Trophoblast cell (in vitro differentiated cells and primary cell): ENCODE measurements at regions not wholly inside any gene's neighbourhood (a gene's known extent, or its start where the extent isn't known, plus 50 kb on each side); places are given as distances from the start of the nearest gene placed in this dataset.

Experiments
- DNase-seq, 2 donors: peaks; one replicate each; pipeline ENCODE4 v3.0.0-alpha.2; 2016
- H2AFZ ChIP-seq: 2 replicates; pipeline ENCODE4 v1.6.1; 2013; ENCODE audit warnings: low read length, moderate library complexity, mild to moderate bottlenecking; ENCODE audit not compliant: insufficient read depth, poor library complexity
- H2AK5ac ChIP-seq: 2 replicates; pipeline ENCODE4 v1.6.1; 2013; ENCODE audit warnings: mild to moderate bottlenecking, low read length
- H2BK120ac ChIP-seq: 2 replicates; pipeline ENCODE4 v1.6.1; 2013; ENCODE audit warnings: low read length, mild to moderate bottlenecking, moderate library complexity; ENCODE audit not compliant: insufficient read depth, poor library complexity
- H2BK12ac ChIP-seq: 2 replicates; pipeline ENCODE4 v1.6.1; 2013; ENCODE audit warnings: mild to moderate bottlenecking, low read length, moderate library complexity
- H2BK5ac ChIP-seq: 2 replicates; pipeline ENCODE4 v1.6.1; 2013; ENCODE audit warnings: low read length, low read depth, moderate library complexity, mild to moderate bottlenecking; ENCODE audit not compliant: poor library complexity
- H3K14ac ChIP-seq: 2 replicates; pipeline ENCODE4 v1.6.1; 2013; ENCODE audit warnings: mild to moderate bottlenecking, low read length
- H3K18ac ChIP-seq: 2 replicates; pipeline ENCODE4 v1.6.1; 2013; ENCODE audit warnings: mild to moderate bottlenecking, low read length
- H3K23ac ChIP-seq: 2 replicates; pipeline ENCODE4 v1.6.1; 2013; ENCODE audit warnings: low read length
- H3K27ac ChIP-seq: 2 replicates; pipeline ENCODE4 v1.5.1; 2013; ENCODE audit warnings: low read depth, mild to moderate bottlenecking, inconsistent platforms, low read length, moderate library complexity
- H3K27me3 ChIP-seq: 2 replicates; pipeline ENCODE4 v1.6.1; 2013; ENCODE audit warnings: inconsistent platforms, mild to moderate bottlenecking, low read length, moderate library complexity; ENCODE audit not compliant: insufficient read depth
- H3K36me3 ChIP-seq, 2 experiments: 1 replicate in 1 of 2; 2 replicates in 1 of 2; pipeline ENCODE4 v1.6.1; 2013; ENCODE audit warnings: low read length in 2 of 2, mild to moderate bottlenecking in 2 of 2, moderate library complexity in 1 of 2; ENCODE audit not compliant: insufficient read depth in 2 of 2, control insufficient read depth in 1 of 2
- H3K4ac ChIP-seq: 2 replicates; pipeline ENCODE4 v1.6.1; 2013; ENCODE audit warnings: low read depth, mild to moderate bottlenecking, low read length, moderate library complexity
- H3K4me1 ChIP-seq, 2 experiments: 1 replicate in 1 of 2; 2 replicates in 1 of 2; pipeline ENCODE4 v1.6.1; 2013; ENCODE audit warnings: low read length in 2 of 2, mild to moderate bottlenecking in 2 of 2, moderate library complexity in 1 of 2; ENCODE audit not compliant: insufficient read depth in 2 of 2, control insufficient read depth in 1 of 2
- H3K4me2 ChIP-seq: 2 replicates; pipeline ENCODE4 v1.6.1; 2013; ENCODE audit warnings: inconsistent platforms, mild to moderate bottlenecking, low read length, moderate library complexity
- H3K4me3 ChIP-seq: 2 replicates; pipeline ENCODE4 v1.5.1; 2013; ENCODE audit warnings: mild to moderate bottlenecking, low read depth, low read length, inconsistent platforms
- H3K79me1 ChIP-seq: one replicate; pipeline ENCODE4 v1.6.1; 2013; ENCODE audit warnings: low read length
- H3K79me2 ChIP-seq: 2 replicates; pipeline ENCODE4 v1.6.1; 2013; ENCODE audit warnings: low read length, mild to moderate bottlenecking; ENCODE audit not compliant: control insufficient read depth, insufficient read depth, poor library complexity
- H3K9ac ChIP-seq: 2 replicates; pipeline ENCODE4 v1.6.1; 2013; ENCODE audit warnings: mild to moderate bottlenecking, low read length
- H3K9me3 ChIP-seq: 2 replicates; pipeline ENCODE4 v1.6.1; 2013; ENCODE audit warnings: low read depth, mild to moderate bottlenecking, control low read depth, inconsistent platforms, low read length; ENCODE audit not compliant: insufficient read depth
- H4K12ac ChIP-seq: 2 replicates; pipeline ENCODE4 v1.6.1; 2013; ENCODE audit warnings: low read depth, mild to moderate bottlenecking, low read length, moderate library complexity
- H4K8ac ChIP-seq: 2 replicates; pipeline ENCODE4 v1.6.1; 2013; ENCODE audit warnings: low read depth, mild to moderate bottlenecking, low read length, moderate library complexity
- H4K91ac ChIP-seq: one replicate; pipeline ENCODE4 v1.6.1; 2013; ENCODE audit warnings: low read depth, mild to moderate bottlenecking, low read length, moderate library complexity
- WGBS: extraction: QIAGEN DNeasy Blood & Tissue Kit; methylation state at CpG from one replicate; pipeline ENCODE4 v1.1.7; 2013; ENCODE audit warnings: missing lambda C conversion rate; ENCODE audit not compliant: insufficient read length, insufficient coverage; ENCODE audit errors: extremely low coverage; 5-methylcytosine and 5-hydroxymethylcytosine counted together

DNA sequence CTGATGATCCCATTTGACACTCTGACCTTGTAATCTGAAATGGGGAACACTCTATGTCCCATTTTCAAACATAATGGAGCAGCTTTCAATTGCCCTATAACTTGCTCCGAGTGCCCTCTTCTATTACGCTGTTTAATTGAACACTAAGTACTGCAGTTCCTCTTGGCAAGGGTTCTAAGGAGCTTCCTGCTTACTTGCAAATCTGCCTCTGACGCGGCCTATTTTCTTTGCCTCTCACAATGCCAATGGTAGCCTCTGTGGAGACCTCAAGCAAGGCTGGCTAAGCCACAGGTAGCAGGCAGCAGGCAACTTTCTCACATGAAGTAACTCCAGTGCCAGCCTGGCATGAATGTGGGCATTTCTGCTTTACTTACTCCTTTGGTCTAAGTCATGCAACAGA lies 443.4 kb upstream of the TRPC7 start:
- H3K4me2 ChIP-seq: no peak overlapping the region
- no peak overlapping the region for H2BK5ac ChIP-seq
- H3K27me3 ChIP-seq: no peaks in the 10 kb centered on the region
- no peaks in the 10 kb centered on the region for H3K79me1 ChIP-seq
- no peaks in the 10 kb centered on the region for H3K79me2 ChIP-seq
- H4K12ac ChIP-seq: no peak overlapping the region
- H3K27ac ChIP-seq: no peak overlapping the region
- H3K18ac ChIP-seq: no peak overlapping the region
- H3K36me3 ChIP-seq: no peaks in the 10 kb centered on the region
- H2BK12ac ChIP-seq: no peak overlapping the region
- no peak overlapping the region for H3K23ac ChIP-seq
- H3K4me3 ChIP-seq: no peak overlapping the region
- WGBS: no CpG with 5 or more reads among the region's 4 CpGs
- no peak overlapping the region for H4K91ac ChIP-seq
- H2BK120ac ChIP-seq: no peak overlapping the region
- H4K8ac ChIP-seq: no peak overlapping the region
- H3K4ac ChIP-seq: no peak overlapping the region
- no peak overlapping the region for H2AK5ac ChIP-seq
- no peaks in the 10 kb centered on the region for H3K9me3 ChIP-seq
- no peak overlapping the region for H3K9ac ChIP-seq
- H3K14ac ChIP-seq: no peak overlapping the region
- no peaks in the 10 kb centered on the region for H3K4me1 ChIP-seq
- no peak for DNase-seq
- H2AFZ ChIP-seq: no peak overlapping the region

GRCh38 chr5:136805466-136805865 lies 440.1 kb upstream of the TRPC7 start:
- no peak overlapping the region for H3K4ac ChIP-seq
- no peak overlapping the region for H2BK120ac ChIP-seq
- no peak overlapping the region for H3K4me3 ChIP-seq
- no peak overlapping the region for H3K23ac ChIP-seq
- WGBS: no CpG with 5 or more reads among the region's 2 CpGs
- H3K9me3 ChIP-seq: no peaks in the 10 kb centered on the region
- no peak overlapping the region for H4K8ac ChIP-seq
- H3K36me3 ChIP-seq: no peaks in the 10 kb centered on the region
- DNase-seq: no peak
- H3K18ac ChIP-seq: no peak overlapping the region
- no peak overlapping the region for H4K91ac ChIP-seq
- H2AK5ac ChIP-seq: no peak overlapping the region
- H3K27ac ChIP-seq: no peak overlapping the region
- no peak overlapping the region for H3K14ac ChIP-seq
- no peak overlapping the region for H4K12ac ChIP-seq
- H3K79me1 ChIP-seq: no peaks in the 10 kb centered on the region
- no peak overlapping the region for H2AFZ ChIP-seq
- no peaks in the 10 kb centered on the region for H3K79me2 ChIP-seq
- no peaks in the 10 kb centered on the region for H3K4me1 ChIP-seq
- H2BK12ac ChIP-seq: no peak overlapping the region
- no peak overlapping the region for H3K9ac ChIP-seq
- H3K27me3 ChIP-seq: no peaks in the 10 kb centered on the region
- no peak overlapping the region for H2BK5ac ChIP-seq
- no peak overlapping the region for H3K4me2 ChIP-seq

DNA sequence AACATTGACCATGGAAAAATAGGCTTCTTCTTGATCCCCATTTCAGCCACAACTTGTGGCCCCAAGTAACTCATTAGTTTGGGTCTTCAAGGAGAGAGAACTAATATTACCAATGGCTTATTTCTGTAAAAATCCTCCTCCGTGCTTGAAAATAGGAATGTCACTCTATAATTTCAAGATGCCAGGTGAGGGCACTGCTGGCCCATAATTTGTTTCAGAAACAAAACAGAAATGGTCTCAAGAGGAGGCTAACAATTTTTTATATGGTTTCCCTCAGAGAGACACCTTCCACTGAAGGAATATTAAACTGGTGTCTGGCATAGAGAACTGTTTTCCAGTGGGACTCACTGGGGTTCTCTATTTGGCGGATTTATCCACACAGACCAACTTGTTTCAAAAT lies 437.0 kb upstream of the TRPC7 start:
- Histone ChIP-seq H4K8ac (no peak overlapping the region), H3K27me3 (no peaks in the 10 kb centered on the region), H3K4ac (no peak overlapping the region), H4K91ac (no peak overlapping the region), H3K4me1 (no peaks in the 10 kb centered on the region), H2AFZ (no peak overlapping the region), H3K27ac (no peak overlapping the region), H3K23ac (no peak overlapping the region), H3K9ac (no peak overlapping the region), H3K4me2 (no peak overlapping the region), H2BK12ac (no peak overlapping the region), H2AK5ac (no peak overlapping the region), H3K18ac (no peak overlapping the region), H2BK5ac (no peak overlapping the region), H3K4me3 (no peak overlapping the region), H3K36me3 (no peaks in the 10 kb centered on the region), H3K14ac (no peak overlapping the region), H2BK120ac (no peak overlapping the region), H3K9me3 (no peaks in the 10 kb centered on the region), H3K79me2 (no peaks in the 10 kb centered on the region), H3K79me1 (no peaks in the 10 kb centered on the region), H4K12ac (no peak overlapping the region)
- no peak for DNase-seq
- WGBS: no CpG with 5 or more reads among the region's 2 CpGs

DNA sequence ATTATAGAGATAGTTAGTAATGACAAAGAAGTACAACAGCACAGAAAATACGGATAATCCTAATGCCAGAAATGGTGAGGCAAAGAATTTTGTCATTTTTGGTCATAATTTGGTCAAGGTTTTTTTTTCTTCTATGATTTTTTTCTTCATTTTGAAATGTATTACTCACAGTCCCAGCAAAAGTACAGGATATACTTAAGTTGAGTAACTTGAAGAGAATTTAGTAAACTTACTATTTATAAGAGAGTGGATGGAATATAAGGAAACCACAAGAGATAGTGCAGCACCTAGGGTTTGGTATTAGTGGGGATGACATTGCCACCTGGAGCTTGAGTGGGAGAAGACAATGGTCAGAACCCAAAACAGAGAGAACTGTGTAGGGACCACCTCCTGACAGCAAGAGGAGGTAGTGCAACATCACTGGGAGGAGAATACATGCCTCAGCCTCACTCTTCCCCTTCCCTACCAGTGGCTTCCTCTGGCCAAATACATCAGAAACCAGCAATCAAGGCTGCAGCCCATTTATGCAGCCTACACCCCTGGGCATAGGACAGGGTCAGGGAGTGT lies 434.5 kb upstream of the TRPC7 start:
- Histone ChIP-seq H3K23ac (no peak overlapping the region), H3K18ac (no peak overlapping the region), H2AK5ac (no peak overlapping the region), H3K4me1 (no peaks in the 10 kb centered on the region), H2BK5ac (no peak overlapping the region), H4K91ac (no peak overlapping the region), H4K8ac (no peak overlapping the region), H2AFZ (no peak overlapping the region), H3K4me3 (no peak overlapping the region), H3K79me2 (no peaks in the 10 kb centered on the region), H3K27me3 (no peaks in the 10 kb centered on the region), H4K12ac (no peak overlapping the region), H3K27ac (no peak overlapping the region), H2BK120ac (no peak overlapping the region), H3K36me3 (no peaks in the 10 kb centered on the region), H2BK12ac (no peak overlapping the region), H3K9ac (no peak overlapping the region), H3K14ac (no peak overlapping the region), H3K4ac (no peak overlapping the region), H3K79me1 (no peaks in the 10 kb centered on the region), H3K9me3 (no peaks in the 10 kb centered on the region), H3K4me2 (no peak overlapping the region)
- DNase-seq: no peak
- WGBS: no CpG with 5 or more reads among the region's 1 CpG
